ENCODE measurements at regions not wholly inside any gene's neighbourhood (a gene's known extent, or its start where the extent isn't known, plus 50 kb on each side); places are given as distances from the start of the nearest gene placed in this dataset.
"Not testable (repeated sequence)": the region's sequence is repeated elsewhere in the genome, so short reads cannot be mapped to it uniquely, and the experiment has no call there.

DNA sequence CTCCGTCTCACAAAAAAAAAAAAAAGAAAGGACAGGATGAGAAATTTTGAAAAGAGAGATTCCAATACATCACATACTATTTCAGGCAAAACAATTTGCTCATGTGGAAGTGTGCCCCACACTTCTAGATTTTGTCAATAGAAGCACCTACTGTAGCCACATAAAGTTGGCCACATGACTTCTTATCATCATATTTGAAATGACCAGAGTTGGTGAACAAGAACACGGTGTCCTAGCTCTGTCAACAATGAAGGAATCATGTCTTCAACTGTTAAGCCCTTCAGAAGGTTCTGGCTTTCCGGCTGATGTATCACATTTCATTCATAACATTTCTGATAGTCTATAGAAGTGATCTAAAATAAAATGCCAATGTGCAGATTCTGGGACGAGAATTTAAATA, 534.5 kb downstream of the TMEM114 start:
- ATAC-seq (no peak), DNase-seq (no peak)

DNA sequence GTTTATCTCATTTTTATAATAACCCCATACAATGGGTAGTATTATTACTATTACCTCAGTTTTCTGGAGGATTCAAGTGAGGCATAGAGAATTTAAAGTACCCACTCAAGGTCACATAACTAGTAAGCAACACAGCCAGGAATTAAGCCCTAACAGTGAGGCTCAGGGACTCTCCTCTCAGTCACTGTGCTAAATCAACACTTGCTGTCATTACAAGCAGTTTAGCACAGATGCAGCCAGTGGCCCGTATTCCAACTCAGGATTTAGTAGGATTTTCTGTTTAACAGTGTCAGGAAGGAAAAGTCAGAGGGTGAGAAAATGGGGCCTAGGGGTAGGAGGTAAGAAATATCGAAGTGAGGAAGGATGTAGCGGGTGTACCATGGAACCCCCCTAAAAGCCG, 536.9 kb downstream of the TMEM114 start:
- ATAC-seq (no peak), DNase-seq (no peak)

DNA sequence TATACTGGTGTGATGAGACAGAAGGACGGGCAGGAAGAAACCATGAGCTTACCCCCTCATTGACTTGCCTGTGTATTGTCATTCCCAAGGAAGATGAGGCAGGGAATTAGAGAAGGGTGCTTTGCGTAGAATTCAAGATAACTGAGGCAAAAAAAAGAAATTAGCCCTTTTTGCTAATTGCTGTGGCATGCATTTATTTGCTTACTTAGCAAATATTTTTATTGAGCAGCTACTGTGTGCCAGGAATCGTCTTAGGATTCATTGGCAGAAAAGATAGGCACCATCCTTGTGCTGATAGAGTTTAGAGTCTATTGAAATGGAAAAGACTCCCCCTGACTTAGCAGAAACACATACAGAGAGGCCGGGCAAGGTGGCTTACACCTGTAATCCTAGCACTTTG, 541.9 kb downstream of the TMEM114 start:
- DNase-seq, result no peak
- no peak for ATAC-seq

DNA sequence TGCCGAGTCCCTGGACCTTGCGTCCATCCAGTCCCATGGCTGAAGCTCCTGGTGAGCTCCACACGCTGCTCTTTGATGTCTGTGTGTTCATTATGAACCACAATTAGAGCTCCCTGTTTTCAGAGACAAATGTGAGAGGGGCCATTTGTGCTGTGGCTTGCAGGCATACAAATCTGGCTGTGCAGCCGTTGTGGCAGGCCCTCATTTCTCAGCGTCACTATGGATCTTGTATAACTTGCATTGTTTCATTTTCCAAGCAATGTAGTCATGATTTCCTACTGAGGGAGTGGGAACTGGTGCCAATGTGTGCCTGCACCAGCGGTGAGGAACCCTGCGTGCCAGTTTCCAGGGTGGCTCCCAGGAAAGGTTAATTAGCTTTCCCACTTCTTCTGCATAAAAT, 542.6 kb downstream of the TMEM114 start:
- ATAC-seq, result no peak
- no peak for DNase-seq

DNA sequence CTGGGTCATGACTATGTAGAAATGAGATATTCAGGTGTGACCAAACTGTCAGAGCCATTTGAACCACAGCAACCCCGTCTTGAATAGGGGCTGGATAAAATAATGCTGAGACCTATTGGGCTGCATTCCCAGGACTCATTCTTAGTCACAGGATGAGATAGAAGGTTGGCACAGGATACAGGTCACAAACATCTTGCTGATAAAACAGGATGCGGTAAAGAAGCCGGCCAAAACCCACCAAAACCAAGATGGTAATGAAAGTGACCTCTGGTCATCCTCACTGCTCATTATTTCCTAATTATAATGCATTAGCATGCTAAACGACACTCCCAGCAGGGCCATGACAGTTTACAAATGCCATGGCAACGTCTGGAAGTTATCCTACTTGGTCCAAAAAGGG, 545.5 kb downstream of the TMEM114 start:
- no peak for ATAC-seq

DNA sequence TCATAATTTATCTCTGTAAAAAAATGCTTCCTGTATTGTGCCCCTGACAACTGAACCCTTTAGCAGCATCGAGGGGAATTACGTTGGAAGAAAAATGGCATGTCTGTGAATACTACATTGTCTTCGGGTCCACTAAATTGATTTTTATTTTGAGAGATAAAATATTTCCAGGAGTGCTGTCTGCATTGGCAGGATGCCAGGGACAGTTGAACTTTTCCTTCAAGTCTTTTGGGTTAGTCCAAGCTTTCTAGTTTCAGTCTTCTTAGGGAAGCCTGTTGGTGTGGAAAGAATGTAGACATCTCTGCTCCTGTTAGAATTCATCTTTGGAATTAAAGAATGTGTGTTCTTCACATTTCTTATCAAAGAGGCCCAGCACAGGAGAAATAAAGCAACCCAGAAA, 557.9 kb downstream of the TMEM114 start:
- ATAC-seq, result no peak

More for the DNA sequence above, 545.5 kb downstream of the TMEM114 start:
- no peak for DNase-seq

DNA sequence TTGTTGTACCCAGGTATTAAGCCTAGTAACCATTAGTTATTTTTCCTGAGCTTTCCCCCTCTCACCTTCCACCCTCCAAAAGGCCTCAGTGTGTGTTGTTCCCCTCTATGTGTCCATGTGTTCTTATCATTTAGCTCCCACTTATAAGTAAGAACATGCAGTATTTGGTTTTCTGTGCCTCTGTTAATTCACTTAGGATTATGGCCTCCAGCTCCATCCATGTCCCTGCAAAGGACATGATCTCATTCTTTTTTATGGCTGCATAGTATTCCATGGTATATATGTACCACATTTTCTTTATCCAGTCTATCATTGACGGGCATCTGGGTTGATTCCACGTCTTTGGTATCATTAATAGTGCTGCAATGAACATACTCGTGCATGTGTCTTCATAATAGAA, 560.3 kb downstream of the TMEM114 start:
- not testable (repeated sequence) for DNase-seq, ATAC-seq

More for the DNA sequence above, 557.9 kb downstream of the TMEM114 start:
- DNase-seq, result no peak

DNA sequence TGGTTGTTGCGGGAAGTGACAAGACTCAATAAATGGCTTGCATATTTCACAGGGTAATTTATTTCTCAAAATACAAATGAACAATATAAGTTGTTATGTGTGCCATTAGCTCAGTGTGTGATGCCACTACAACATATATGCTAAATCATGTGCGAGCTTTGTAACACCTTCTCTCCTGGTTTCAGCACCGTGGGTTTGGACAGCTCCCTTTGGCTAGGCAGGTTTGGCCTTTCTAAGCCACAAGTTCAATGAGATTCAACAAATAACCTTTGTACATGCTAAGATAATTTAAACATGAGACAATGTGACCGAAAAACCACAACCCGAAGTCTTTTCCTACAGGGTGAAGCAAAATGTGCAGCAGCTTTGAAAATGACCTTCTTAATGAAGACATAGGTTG, 563.9 kb downstream of the TMEM114 start:
- ATAC-seq, result no peak
- DNase-seq, result peak; percentile 3

DNA sequence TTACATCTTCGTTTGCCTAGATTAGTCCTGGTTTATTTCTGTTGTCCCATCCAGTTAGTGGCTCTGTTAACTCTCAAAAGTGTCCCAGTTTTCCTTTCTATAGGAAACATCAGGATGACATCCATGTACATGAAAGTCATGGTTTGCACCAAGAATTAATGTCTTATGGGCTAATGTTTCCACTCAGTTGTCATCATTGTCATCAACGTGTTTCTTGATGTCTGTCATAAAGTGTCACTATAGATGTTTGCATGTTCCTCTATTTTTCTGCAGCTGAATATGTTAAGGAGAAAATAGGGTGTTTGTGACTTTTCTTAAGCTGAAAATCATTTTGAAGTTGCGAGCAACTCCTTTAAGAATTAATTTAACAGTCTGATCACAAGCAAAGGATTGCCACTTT, 567.0 kb downstream of the TMEM114 start:
- DNase-seq, result no peak
- ATAC-seq, result no peak

DNA sequence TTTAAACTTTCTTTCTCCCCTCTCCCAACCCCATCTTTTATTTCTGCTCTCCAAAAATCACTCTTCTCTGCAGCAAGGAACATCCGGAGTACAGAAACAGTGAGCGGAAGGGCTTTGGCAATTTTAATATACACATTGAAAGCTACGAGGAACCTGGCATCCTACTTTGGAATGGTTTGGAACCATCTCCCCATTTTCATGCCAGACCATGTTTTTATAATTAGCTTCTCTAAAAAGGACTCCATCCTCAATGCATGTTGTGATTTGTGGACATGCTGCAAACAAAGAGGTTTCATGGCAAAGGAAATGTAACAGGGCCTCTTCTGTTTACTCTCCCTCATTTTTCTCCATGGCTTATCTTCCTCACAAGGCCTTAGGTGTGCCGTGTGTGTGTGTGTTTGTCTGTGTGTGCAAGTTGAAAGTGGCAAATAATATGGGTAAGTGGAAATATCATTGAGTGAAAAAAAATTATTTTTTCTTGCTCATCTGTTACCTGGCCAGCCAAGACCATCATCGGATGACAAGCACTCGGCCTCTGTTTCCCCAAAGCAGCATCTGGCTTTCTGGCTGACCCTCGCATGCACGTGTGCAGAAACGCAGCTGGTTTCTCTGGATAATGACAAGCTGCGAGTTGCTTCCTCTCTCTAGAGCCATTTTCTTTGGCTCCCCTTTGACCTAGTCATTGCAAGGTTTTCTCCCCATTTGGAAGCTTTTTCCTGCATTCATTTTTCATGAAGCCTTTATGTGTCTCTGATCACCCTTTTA, 585.0 kb downstream of the TMEM114 start:
- DNase-seq (no peak), ATAC-seq (no peak)

DNA sequence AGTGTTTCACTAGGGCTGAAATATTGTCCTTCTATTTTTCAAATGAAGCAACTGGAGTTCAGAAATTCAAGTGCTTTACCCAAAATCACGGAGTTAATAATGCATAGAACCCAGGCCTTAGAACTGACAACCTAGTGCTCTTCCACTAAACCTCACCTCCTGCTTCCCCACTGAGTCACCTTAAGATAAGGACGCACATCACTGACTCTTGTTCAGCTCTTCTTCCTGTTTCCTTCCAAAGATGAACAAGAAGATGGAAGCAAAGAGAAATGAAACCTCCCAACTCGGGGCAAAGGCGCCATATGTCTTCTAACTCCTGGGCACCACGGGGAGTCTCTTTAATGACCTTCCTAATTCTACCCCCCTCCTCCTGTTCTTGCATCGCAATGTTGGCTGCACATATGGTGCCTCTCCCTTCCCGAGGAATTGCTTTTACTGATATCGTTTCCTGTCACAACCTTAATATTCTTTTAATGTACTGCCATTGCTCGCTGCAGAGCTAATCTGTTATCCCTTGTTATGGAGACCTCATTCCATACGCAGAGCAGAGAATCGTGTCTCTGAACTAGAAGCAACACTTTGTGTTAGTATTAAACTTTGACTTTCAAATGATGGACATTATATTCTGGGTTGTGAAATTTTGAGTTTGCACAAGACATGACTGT, 591.4 kb downstream of the TMEM114 start:
- DNase-seq (no peak), ATAC-seq (no peak)

DNA sequence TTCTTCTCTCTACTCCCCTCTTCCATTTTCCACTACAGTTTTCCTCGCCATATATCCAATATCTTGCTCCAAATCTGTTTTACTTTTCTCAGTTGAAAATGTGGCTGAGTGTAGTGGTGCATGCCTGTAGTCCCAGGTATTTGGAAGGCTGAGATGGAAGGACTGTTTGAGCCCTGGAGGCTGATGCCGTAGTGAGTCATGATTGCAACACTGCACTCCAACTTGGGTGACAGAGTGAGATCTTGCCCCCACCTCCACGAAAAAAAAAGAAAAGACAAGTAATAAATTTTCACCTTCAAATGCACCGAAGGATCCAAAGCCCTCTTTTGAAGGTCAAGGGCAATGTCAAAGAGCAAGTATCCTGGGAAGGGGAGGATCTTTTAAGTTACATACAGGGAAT, 592.3 kb downstream of the TMEM114 start:
- DNase-seq (no peak), ATAC-seq (no peak)

DNA sequence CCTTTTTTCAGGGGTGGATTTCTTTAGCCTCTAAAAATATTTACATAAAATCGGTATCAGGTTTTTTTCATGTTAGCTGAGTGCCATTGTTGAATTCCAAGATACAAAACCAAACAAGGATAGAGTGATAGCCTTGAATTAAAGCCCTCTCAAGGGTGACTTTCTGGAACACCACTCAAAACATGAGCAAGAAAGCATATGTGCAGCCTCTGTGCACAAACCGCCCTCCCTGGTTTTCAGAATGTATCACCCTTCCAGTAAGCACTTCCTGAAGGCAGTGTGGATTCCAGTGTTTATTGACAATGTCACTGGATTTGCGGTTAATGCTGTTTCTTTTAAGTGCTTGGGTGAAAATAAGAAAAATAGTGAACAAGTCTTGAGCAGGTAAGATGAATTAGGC, 597.7 kb downstream of the TMEM114 start:
- ATAC-seq, result no peak

DNA sequence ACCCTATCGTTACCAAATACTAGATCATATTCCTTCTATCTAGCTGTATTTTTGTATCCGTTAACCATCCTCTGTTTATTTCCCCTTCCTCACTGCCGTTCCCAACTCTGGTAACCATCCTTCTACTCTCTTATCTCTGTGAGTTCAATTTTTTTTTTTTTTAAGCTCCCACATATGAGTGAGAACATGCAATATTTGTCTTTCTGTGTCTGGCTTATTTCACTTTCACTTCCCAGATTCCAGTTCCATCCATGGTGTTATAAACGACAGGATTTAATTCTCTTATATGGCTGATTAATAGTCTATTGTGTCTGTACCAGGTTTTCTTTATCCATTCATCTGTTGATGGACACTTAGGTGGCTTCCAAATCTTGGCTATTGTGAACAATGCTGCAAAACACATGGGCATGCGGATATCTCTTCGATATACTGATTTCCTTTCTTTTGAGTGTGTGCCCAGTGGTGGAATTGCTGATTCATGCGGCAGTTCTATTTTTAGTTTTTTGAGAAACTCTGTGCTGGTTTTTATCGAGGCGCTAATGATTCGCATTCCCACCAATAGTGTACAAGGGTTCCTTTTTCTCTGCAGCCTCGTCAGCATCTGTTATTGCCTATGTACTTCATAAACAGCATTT, 599.6 kb downstream of the TMEM114 start:
- ATAC-seq, result no peak
- no peak for DNase-seq

More for the DNA sequence above, 597.7 kb downstream of the TMEM114 start:
- no peak for DNase-seq

DNA sequence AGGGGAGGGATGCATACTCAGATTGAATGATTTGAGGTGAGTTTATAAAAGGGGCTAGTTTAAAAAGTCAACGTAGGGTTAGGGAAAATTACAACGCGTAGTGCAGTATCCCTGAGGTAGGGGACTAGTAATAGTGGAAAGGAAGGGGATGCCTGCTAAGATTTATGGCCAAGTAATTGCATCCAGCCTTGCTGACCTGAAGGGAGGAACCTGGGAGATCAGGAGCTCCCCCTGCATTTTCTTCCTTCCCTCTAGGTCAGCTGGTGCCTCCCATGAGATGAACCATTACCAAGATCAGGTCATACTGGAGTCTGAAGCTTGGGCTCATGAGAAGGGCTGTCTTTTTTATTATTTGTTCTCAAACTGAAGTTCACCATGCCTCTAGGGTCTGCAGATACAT, 606.6 kb downstream of the TMEM114 start:
- ATAC-seq (no peak), DNase-seq (no peak)

DNA sequence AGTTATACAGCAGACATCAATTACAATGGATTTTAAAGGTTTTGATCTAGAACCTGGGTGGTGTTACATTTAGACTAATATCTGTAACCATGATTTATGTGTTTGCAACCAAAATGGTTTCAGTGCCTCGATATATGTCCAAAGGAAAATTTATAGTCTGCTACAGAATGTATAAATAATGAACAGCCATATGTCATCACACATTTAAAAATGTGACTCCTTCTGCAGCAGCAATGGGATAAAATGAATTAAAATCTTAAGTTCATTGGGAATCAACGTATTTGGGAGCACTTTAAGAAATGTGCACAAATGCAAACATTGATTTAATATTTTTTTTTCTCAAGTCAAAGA, 610.2 kb downstream of the TMEM114 start:
- DNase-seq (no peak), ATAC-seq (no peak)

DNA sequence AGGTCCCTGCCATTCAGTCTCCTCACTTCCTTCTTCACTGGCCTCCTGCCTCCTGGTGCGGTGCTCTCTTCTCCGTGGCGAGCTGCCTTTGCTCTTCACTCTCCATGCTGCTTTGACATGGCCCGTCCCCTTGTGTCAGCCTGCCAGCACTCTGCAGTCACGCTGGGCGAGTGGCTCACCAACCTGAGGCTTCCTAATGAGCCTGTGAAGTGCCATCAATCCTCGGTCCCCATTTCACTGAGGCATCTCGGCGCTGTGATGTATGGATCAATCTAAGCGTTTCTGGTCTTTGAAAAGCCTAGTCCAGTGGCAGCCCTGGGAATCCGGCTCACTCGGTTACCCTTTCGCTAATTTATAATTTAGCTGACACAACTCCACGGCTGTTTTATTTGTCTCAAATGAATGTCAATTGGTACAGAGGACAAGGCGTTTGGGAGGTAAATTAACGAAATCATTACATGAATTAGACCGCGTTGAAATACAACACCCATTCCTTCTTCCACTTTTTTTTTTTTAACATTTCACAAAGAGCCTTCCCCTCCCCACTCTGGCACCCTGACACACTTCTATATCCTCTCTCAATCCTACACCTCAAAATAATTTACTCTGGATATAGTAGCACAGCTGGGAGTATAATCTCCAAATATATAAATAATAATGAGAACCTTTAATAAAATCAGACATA, 610.7 kb downstream of the TMEM114 start:
- DNase-seq, result no peak
- ATAC-seq, result no peak

DNA sequence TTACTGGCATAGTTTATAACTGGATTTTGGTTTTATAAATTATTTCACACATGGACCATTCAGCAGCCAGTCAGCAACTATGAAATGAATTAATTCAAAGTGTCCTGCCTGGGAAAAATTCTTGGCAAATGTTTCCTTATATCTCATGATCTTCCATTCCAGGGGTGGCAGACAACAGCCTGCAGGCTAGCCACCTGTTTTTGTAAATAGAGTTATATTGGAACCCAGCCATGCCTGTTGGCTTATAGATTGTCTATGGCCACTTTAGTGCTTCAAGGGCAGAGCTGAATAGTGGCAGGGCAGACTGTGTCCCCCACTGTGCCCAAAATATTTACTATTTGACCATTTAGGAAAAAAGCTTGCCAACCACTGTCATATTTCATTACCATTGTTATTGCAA, 613.7 kb downstream of the TMEM114 start:
- DNase-seq (no peak), ATAC-seq (no peak)

DNA sequence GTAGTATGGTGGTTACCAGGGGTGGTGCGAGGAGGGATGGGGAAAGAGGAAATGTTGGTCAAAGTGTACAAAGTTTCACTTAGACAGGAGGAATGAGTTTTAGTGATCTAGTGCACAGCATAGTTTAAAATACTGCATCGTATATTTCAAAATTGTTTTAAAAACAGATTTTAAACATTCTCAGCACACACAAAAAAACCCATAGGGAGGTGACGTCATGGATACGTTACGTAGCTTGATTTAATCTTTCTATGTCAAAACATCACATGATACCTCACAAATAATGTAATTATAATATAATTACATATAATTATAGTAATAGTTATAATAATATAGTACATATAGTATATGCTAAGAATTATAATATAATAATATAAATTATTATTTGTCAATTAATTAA, 614.2 kb downstream of the TMEM114 start:
- no peak for DNase-seq
- ATAC-seq, result no peak

DNA sequence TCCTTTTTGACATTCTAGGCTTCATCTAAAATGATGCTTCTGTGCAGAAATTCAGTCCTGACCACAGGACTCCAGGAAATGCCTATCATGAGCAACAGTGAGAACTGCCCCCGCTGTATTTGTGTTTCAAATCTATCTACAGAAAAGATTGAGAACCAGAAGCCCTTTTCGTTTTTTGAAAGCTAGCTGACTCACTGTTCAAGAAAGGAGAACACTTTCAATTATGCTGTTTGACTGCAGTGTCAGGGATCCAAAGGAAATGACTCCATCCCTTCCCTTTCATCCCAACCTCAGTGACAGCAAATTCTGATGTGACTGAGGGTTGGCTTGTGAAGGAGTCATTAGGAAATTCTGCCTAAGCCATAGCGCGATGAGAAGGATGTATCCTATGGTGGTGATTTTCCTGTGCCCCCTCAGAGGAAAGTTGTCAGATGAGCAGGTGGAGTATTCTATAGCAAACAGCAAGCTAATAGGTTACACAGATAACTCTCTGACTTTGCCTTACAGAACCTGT, 622.3 kb downstream of the TMEM114 start:
- no peak for DNase-seq
- no peak for ATAC-seq

DNA sequence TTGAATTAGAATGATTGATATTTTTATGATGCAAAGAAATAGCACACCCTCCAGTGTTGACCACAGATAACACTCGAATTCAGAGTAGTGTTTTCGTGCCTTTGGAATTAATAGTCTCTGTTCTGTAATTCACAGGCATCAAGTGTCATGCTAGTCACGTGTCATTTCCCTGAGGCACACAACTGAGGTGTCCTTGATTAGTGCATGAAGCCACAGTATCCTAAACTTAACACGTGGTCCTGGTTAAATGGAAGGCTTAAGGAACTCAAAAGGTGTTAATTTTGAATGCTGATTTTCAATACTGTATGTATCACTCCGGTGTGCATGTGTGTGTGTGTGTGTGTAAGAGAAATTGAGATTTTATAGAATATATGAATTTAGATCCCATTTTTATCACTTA, 625.6 kb downstream of the TMEM114 start:
- no peak for ATAC-seq
- DNase-seq, result no peak

DNA sequence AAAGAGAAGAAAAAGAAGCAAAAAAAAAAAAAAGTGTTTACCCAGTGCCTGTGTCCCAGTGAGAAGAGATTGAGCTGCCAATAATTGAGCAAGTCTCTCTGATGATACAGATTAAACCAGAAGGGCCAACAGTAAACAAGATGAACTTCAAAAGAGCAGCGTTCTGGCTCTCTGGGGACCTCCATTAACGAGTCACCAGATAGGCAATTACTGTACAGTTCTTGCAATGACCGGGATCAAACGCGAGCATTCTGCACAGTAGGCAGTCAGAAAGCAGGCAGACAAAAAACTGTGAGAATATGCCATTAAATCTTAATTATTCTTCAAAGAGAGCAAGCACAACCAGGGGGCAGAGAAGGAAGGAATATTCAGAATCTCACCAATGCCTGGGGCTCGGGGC, 626.1 kb downstream of the TMEM114 start:
- ATAC-seq (no peak), DNase-seq (no peak)
